OCI-LY7 (cell line): ENCODE measurements at regions not wholly inside any gene's neighbourhood (a gene's known extent, or its start where the extent isn't known, plus 50 kb on each side); places are given as distances from the start of the nearest gene placed in this dataset.

Experiments
- BruUV-seq: library from RNA; stranded (reverse); fragments of 400-500 nt; replicated peaks from 2 replicates; lab custom pipeline; 2021; lab: Mats Ljungman, UMichigan
- CTCF ChIA-PET: fragments of 300-600 bp; sonication (Branson Sonifier 250); formaldehyde crosslinking; loops from one replicate; lab custom pipeline; 2022; ENCODE audit warnings: antibody characterized with exemption; ENCODE audit not compliant: unreplicated experiment; lab: Charles Lee
- POLR2A ChIA-PET: fragments of 300-600 bp; sonication (Branson Sonifier 250); formaldehyde crosslinking; loops from one replicate; lab custom pipeline; 2022; ENCODE audit warnings: antibody characterized with exemption; lab: Charles Lee
- DNase-seq: peaks from one replicate; pipeline ENCODE4 v3.0.0-alpha.2; 2015; ENCODE audit warnings: low spot score
- H2AFZ ChIP-seq: fragments of 200-600 bp; sonication (generic), shearing (Covaris generic); 2 replicates; pipeline ENCODE4 v1.6.1; 2014; ENCODE audit warnings: mild to moderate bottlenecking, antibody characterized with exemption, low read length, moderate library complexity
- H3K27ac ChIP-seq: fragments of 200-600 bp; sonication (generic); 2 replicates; pipeline ENCODE4 v1.5.1; 2014; ENCODE audit warnings: mixed run types, low read depth, mild to moderate bottlenecking, moderate library complexity, low read length, inconsistent platforms; ENCODE audit not compliant: poor library complexity, severe bottlenecking
- H3K36me3 ChIP-seq: fragments of 200-600 bp; sonication (generic); 2 replicates; pipeline ENCODE4 v1.6.1; 2014; ENCODE audit warnings: mild to moderate bottlenecking, antibody characterized with exemption, low read length, moderate library complexity, mixed read lengths; ENCODE audit not compliant: insufficient read depth
- H3K4me1 ChIP-seq: fragments of 200-600 bp; sonication (generic); 2 replicates; pipeline ENCODE4 v1.5.1; 2014; ENCODE audit warnings: mild to moderate bottlenecking, low read length; ENCODE audit not compliant: insufficient read depth, poor library complexity, severe bottlenecking
- H3K4me2 ChIP-seq: fragments of 200-600 bp; sonication (generic); 2 replicates; pipeline ENCODE4 v1.6.1; 2014; ENCODE audit warnings: mild to moderate bottlenecking, low read length
- H3K4me3 ChIP-seq: fragments of 200-600 bp; sonication (generic); 2 replicates; pipeline ENCODE4 v1.5.1; 2014; ENCODE audit warnings: mild to moderate bottlenecking, low read depth, low read length; ENCODE audit not compliant: poor library complexity, severe bottlenecking
- H3K79me2 ChIP-seq: fragments of 200-600 bp; sonication (generic); 2 replicates; pipeline ENCODE4 v1.6.1; 2016; ENCODE audit warnings: low read depth, mild to moderate bottlenecking, low read length, moderate library complexity, mixed read lengths; ENCODE audit not compliant: insufficient read depth
- H3K9me2 ChIP-seq: fragments of 200-600 bp; sonication (generic); 2 replicates; pipeline ENCODE4 v1.6.1; 2016; ENCODE audit warnings: mild to moderate bottlenecking, low read length, mixed read lengths; ENCODE audit not compliant: insufficient read depth
- H3K9me3 ChIP-seq: fragments of 200-600 bp; sonication (generic); 2 replicates; pipeline ENCODE4 v1.6.1; 2014; ENCODE audit warnings: mild to moderate bottlenecking, mixed run types, low read length, mixed read lengths
- H4K20me1 ChIP-seq: fragments of 200-600 bp; sonication (generic); 2 replicates; pipeline ENCODE4 v1.6.1; 2014; ENCODE audit warnings: mild to moderate bottlenecking, antibody characterized with exemption, low read length, moderate library complexity, mixed read lengths; ENCODE audit not compliant: insufficient read depth
- CTCF ChIP-seq: fragments of 200-600 bp; sonication (generic); conservative IDR thresholded peaks from 2 replicates; pipeline ENCODE4 v1.5.1; 2014; ENCODE audit warnings: mild to moderate bottlenecking, antibody characterized with exemption, low read length, moderate library complexity, mixed read lengths
- EZH2phosphoT487 ChIP-seq: fragments of 200-600 bp; sonication (generic); IDR thresholded peaks from 2 replicates; pipeline ENCODE4 v1.6.1; 2018; ENCODE audit warnings: low read depth, borderline replicate concordance, mild to moderate bottlenecking, mixed run types, antibody characterized with exemption, low read length, moderate library complexity, mixed read lengths
- intact Hi-C: fragments of 100-400 bp; cut with micrococcal nuclease; formaldehyde crosslinking; loops from one replicate; pipeline ENCODE4 v1.10.0; 2022; ENCODE audit not compliant: unreplicated experiment

GRCh38 chr17:79137015-79137788 is 62.6 kb downstream of the ENGASE start:
- Histone ChIP-seq H3K4me1 (no peaks in the 10 kb centered on the region), H3K9me2 (no peaks in the 10 kb centered on the region), H3K36me3 (no peaks in the 10 kb centered on the region), H3K9me3 (no peaks in the 10 kb centered on the region), H3K79me2 (no peaks in the 10 kb centered on the region), H3K4me2 (no peak overlapping the region), H4K20me1 (no peaks in the 10 kb centered on the region), H3K27ac (no peak overlapping the region), H2AFZ (no peak overlapping the region), H3K4me3 (no peak overlapping the region)
- no peak for TF ChIP-seq CTCF
- TF ChIP-seq EZH2phosphoT487: no peak
- CTCF ChIA-PET: no interaction called here
- BruUV-seq: no TSS peak
- DNase-seq: no peak
- POLR2A ChIA-PET: no interaction called here
- intact Hi-C loops: no loop called here

- no peak for DNase-seq
- no peak overlapping the region for H3K4me2 ChIP-seq
- H3K79me2 ChIP-seq: no peaks in the 10 kb centered on the region
- intact Hi-C loops: no loop called here
- no peak for TF ChIP-seq EZH2phosphoT487
- TF ChIP-seq CTCF: no peak
- no peak overlapping the region for H3K4me3 ChIP-seq
- no peaks in the 10 kb centered on the region for H4K20me1 ChIP-seq
- no peaks in the 10 kb centered on the region for H3K36me3 ChIP-seq
- no peak overlapping the region for H2AFZ ChIP-seq
- H3K27ac ChIP-seq: no peak overlapping the region
- H3K4me1 ChIP-seq: no peaks in the 10 kb centered on the region
- H3K9me3 ChIP-seq: no peaks in the 10 kb centered on the region
- BruUV-seq: no TSS peak
- H3K9me2 ChIP-seq: no peaks in the 10 kb centered on the region
- CTCF ChIA-PET: no interaction called here
- POLR2A ChIA-PET: interaction anchor here (0.8 kb wide), 1 partner anchor 34 kb away, joined by 3 read pairs; no protein-coding TSS in a partner anchor
Observed at GRCh38 chr17:79136596-79136995, 62.0 kb downstream of the ENGASE start.
